ENCODE measurements at regions not wholly inside any gene's neighbourhood (a gene's known extent, or its start where the extent isn't known, plus 50 kb on each side); places are given as distances from the start of the nearest gene placed in this dataset.
"Not testable (repeated sequence)": the region's sequence is repeated elsewhere in the genome, so short reads cannot be mapped to it uniquely, and the experiment has no call there.

GRCh38 chr3:162395496-162395895 lies 898.9 kb downstream of the OTOL1 start:
- Histone ChIP-seq H3K27me3 (ENCODE audit: insufficient read depth, low read length, poor library complexity) (no peaks in the 10 kb centered on the region), H3K4me2 (ENCODE audit: low read length) (no peak overlapping the region), H3K27ac (ENCODE audit: low read depth, low read length) (no peak overlapping the region), H3K4me1 (ENCODE audit: control insufficient read depth, low read depth, low read length) (no peaks in the 10 kb centered on the region), H4K8ac (ENCODE audit: low read depth, low read length) (no peak overlapping the region), H3K79me2 (ENCODE audit: control insufficient read depth, insufficient read depth, low read length) (no peaks in the 10 kb centered on the region), H3K79me1 (ENCODE audit: low read length) (no peaks in the 10 kb centered on the region), H2BK5ac (ENCODE audit: low read length) (no peak overlapping the region), H3K4me3 (ENCODE audit: low read length) (no peak overlapping the region), H3K18ac (ENCODE audit: low read length) (no peak overlapping the region), H3K23ac (ENCODE audit: low read length) (no peak overlapping the region), H4K5ac (ENCODE audit: low read length) (no peak overlapping the region), H3K4ac (ENCODE audit: low read depth, low read length) (no peak overlapping the region), H3K9ac (ENCODE audit: low read length) (no peak overlapping the region), H2BK120ac (ENCODE audit: low read depth, low read length) (no peak overlapping the region), H3K56ac (ENCODE audit: low read length) (no peak overlapping the region), H2BK15ac (replicated peaks; ENCODE audit: low read depth) (no peak overlapping the region), H3K36me3 (ENCODE audit: control insufficient read depth, insufficient read depth, low read length) (no peaks in the 10 kb centered on the region), H2AK5ac (ENCODE audit: low read length) (no peak overlapping the region)
- no CpG with 5 or more reads among the region's 3 CpGs for WGBS (ENCODE audit: extremely low coverage, insufficient coverage, low lambda C conversion rate)
- no peak for DNase-seq

GRCh38 chr3:162398554-162398953 lies 901.9 kb downstream of the OTOL1 start:
- WGBS (ENCODE audit: extremely low coverage, insufficient coverage, low lambda C conversion rate): no CpG with 5 or more reads among the region's 2 CpGs
- H2BK5ac ChIP-seq (ENCODE audit: low read length): no peak overlapping the region
- H3K79me2 ChIP-seq (ENCODE audit: control insufficient read depth, insufficient read depth, low read length): no peaks in the 10 kb centered on the region
- H3K79me1 ChIP-seq (ENCODE audit: low read length): no peaks in the 10 kb centered on the region
- no peak overlapping the region for H3K4me3 ChIP-seq (ENCODE audit: low read length)
- no peak overlapping the region for H2BK15ac ChIP-seq (replicated peaks; ENCODE audit: low read depth)
- H3K23ac ChIP-seq (ENCODE audit: low read length): no peak overlapping the region
- H2AK5ac ChIP-seq (ENCODE audit: low read length): no peak overlapping the region
- H3K4ac ChIP-seq (ENCODE audit: low read depth, low read length): no peak overlapping the region
- no peak overlapping the region for H3K18ac ChIP-seq (ENCODE audit: low read length)
- H3K56ac ChIP-seq (ENCODE audit: low read length): no peak overlapping the region
- no peak overlapping the region for H4K5ac ChIP-seq (ENCODE audit: low read length)
- H4K8ac ChIP-seq (ENCODE audit: low read depth, low read length): no peak overlapping the region
- H3K27me3 ChIP-seq (ENCODE audit: insufficient read depth, low read length, poor library complexity): no peaks in the 10 kb centered on the region
- no peak overlapping the region for H3K4me2 ChIP-seq (ENCODE audit: low read length)
- H3K36me3 ChIP-seq (ENCODE audit: control insufficient read depth, insufficient read depth, low read length): no peaks in the 10 kb centered on the region
- H3K27ac ChIP-seq (ENCODE audit: low read depth, low read length): no peak overlapping the region
- H3K4me1 ChIP-seq (ENCODE audit: control insufficient read depth, low read depth, low read length): no peaks in the 10 kb centered on the region
- no peak overlapping the region for H2BK120ac ChIP-seq (ENCODE audit: low read depth, low read length)
- H3K9ac ChIP-seq (ENCODE audit: low read length): no peak overlapping the region
- DNase-seq: no peak

GRCh38 chr3:162400697-162401096 lies 904.1 kb downstream of the OTOL1 start:
- H4K8ac ChIP-seq (ENCODE audit: low read depth, low read length): no peak overlapping the region
- no peak overlapping the region for H3K4me2 ChIP-seq (ENCODE audit: low read length)
- H4K5ac ChIP-seq (ENCODE audit: low read length): no peak overlapping the region
- H2BK120ac ChIP-seq (ENCODE audit: low read depth, low read length): no peak overlapping the region
- H2BK15ac ChIP-seq (replicated peaks; ENCODE audit: low read depth): no peak overlapping the region
- H3K4ac ChIP-seq (ENCODE audit: low read depth, low read length): no peak overlapping the region
- H3K27me3 ChIP-seq (ENCODE audit: insufficient read depth, low read length, poor library complexity): no peaks in the 10 kb centered on the region
- no peak overlapping the region for H2AK5ac ChIP-seq (ENCODE audit: low read length)
- H3K56ac ChIP-seq (ENCODE audit: low read length): no peak overlapping the region
- no peak overlapping the region for H3K27ac ChIP-seq (ENCODE audit: low read depth, low read length)
- no peak overlapping the region for H3K23ac ChIP-seq (ENCODE audit: low read length)
- no peak overlapping the region for H3K9ac ChIP-seq (ENCODE audit: low read length)
- no peaks in the 10 kb centered on the region for H3K79me2 ChIP-seq (ENCODE audit: control insufficient read depth, insufficient read depth, low read length)
- no peaks in the 10 kb centered on the region for H3K4me1 ChIP-seq (ENCODE audit: control insufficient read depth, low read depth, low read length)
- no peak overlapping the region for H3K18ac ChIP-seq (ENCODE audit: low read length)
- WGBS (ENCODE audit: extremely low coverage, insufficient coverage, low lambda C conversion rate): no CpG with 5 or more reads among the region's 3 CpGs
- H3K79me1 ChIP-seq (ENCODE audit: low read length): no peaks in the 10 kb centered on the region
- H3K4me3 ChIP-seq (ENCODE audit: low read length): no peak overlapping the region
- no peak overlapping the region for H2BK5ac ChIP-seq (ENCODE audit: low read length)
- no peak for DNase-seq
- H3K36me3 ChIP-seq (ENCODE audit: control insufficient read depth, insufficient read depth, low read length): no peaks in the 10 kb centered on the region

GRCh38 chr3:162411556-162411955 lies 914.9 kb downstream of the OTOL1 start:
- WGBS (ENCODE audit: extremely low coverage, insufficient coverage, low lambda C conversion rate): no CpG with 5 or more reads among the region's 23 CpGs

GRCh38 chr3:162421721-162422120 lies 925.1 kb downstream of the OTOL1 start:
- no peak overlapping the region for H3K4ac ChIP-seq (ENCODE audit: low read depth, low read length)
- H2AK5ac ChIP-seq (ENCODE audit: low read length): no peak overlapping the region
- no peak overlapping the region for H2BK5ac ChIP-seq (ENCODE audit: low read length)
- no peak overlapping the region for H4K5ac ChIP-seq (ENCODE audit: low read length)
- no peak overlapping the region for H2BK120ac ChIP-seq (ENCODE audit: low read depth, low read length)
- no peak overlapping the region for H3K23ac ChIP-seq (ENCODE audit: low read length)
- DNase-seq: no peak
- H3K9ac ChIP-seq (ENCODE audit: low read length): no peak overlapping the region
- no peaks in the 10 kb centered on the region for H3K4me1 ChIP-seq (ENCODE audit: control insufficient read depth, low read depth, low read length)
- H3K27me3 ChIP-seq (ENCODE audit: insufficient read depth, low read length, poor library complexity): no peaks in the 10 kb centered on the region
- H3K79me1 ChIP-seq (ENCODE audit: low read length): no peaks in the 10 kb centered on the region
- H3K4me2 ChIP-seq (ENCODE audit: low read length): no peak overlapping the region
- no peaks in the 10 kb centered on the region for H3K79me2 ChIP-seq (ENCODE audit: control insufficient read depth, insufficient read depth, low read length)
- H3K56ac ChIP-seq (ENCODE audit: low read length): no peak overlapping the region
- H3K27ac ChIP-seq (ENCODE audit: low read depth, low read length): no peak overlapping the region
- no peak overlapping the region for H4K8ac ChIP-seq (ENCODE audit: low read depth, low read length)
- no peak overlapping the region for H3K4me3 ChIP-seq (ENCODE audit: low read length)
- H3K36me3 ChIP-seq (ENCODE audit: control insufficient read depth, insufficient read depth, low read length): no peaks in the 10 kb centered on the region
- H3K18ac ChIP-seq (ENCODE audit: low read length): no peak overlapping the region
- no peak overlapping the region for H2BK15ac ChIP-seq (replicated peaks; ENCODE audit: low read depth)

More at GRCh38 chr3:162411556-162411955, 914.9 kb downstream of the OTOL1 start:
- not testable (repeated sequence) for H3K27me3 ChIP-seq (ENCODE audit: insufficient read depth, low read length, poor library complexity); H3K56ac ChIP-seq (ENCODE audit: low read length); H2BK120ac ChIP-seq (ENCODE audit: low read depth, low read length); H3K4me2 ChIP-seq (ENCODE audit: low read length); H3K4ac ChIP-seq (ENCODE audit: low read depth, low read length); H3K79me2 ChIP-seq (ENCODE audit: control insufficient read depth, insufficient read depth, low read length); H3K23ac ChIP-seq (ENCODE audit: low read length); H2BK5ac ChIP-seq (ENCODE audit: low read length); H3K27ac ChIP-seq (ENCODE audit: low read depth, low read length); H3K79me1 ChIP-seq (ENCODE audit: low read length); H4K5ac ChIP-seq (ENCODE audit: low read length); DNase-seq; H2AK5ac ChIP-seq (ENCODE audit: low read length); H3K36me3 ChIP-seq (ENCODE audit: control insufficient read depth, insufficient read depth, low read length); H3K18ac ChIP-seq (ENCODE audit: low read length); H3K9ac ChIP-seq (ENCODE audit: low read length); H4K8ac ChIP-seq (ENCODE audit: low read depth, low read length); H3K4me3 ChIP-seq (ENCODE audit: low read length); H3K4me1 ChIP-seq (ENCODE audit: control insufficient read depth, low read depth, low read length); H2BK15ac ChIP-seq (replicated peaks; ENCODE audit: low read depth)

- Histone ChIP-seq H3K23ac (ENCODE audit: low read length) (no peak overlapping the region), H4K5ac (ENCODE audit: low read length) (no peak overlapping the region), H2AK5ac (ENCODE audit: low read length) (no peak overlapping the region), H3K4me2 (ENCODE audit: low read length) (no peak overlapping the region), H3K18ac (ENCODE audit: low read length) (no peak overlapping the region), H3K27ac (ENCODE audit: low read depth, low read length) (no peak overlapping the region), H3K79me1 (ENCODE audit: low read length) (no peaks in the 10 kb centered on the region), H2BK15ac (replicated peaks; ENCODE audit: low read depth) (no peak overlapping the region), H3K4ac (ENCODE audit: low read depth, low read length) (no peak overlapping the region), H2BK120ac (ENCODE audit: low read depth, low read length) (no peak overlapping the region), H3K9ac (ENCODE audit: low read length) (no peak overlapping the region), H3K36me3 (ENCODE audit: control insufficient read depth, insufficient read depth, low read length) (no peaks in the 10 kb centered on the region), H3K4me3 (ENCODE audit: low read length) (no peak overlapping the region), H3K56ac (ENCODE audit: low read length) (no peak overlapping the region), H3K4me1 (ENCODE audit: control insufficient read depth, low read depth, low read length) (no peaks in the 10 kb centered on the region), H3K79me2 (ENCODE audit: control insufficient read depth, insufficient read depth, low read length) (no peaks in the 10 kb centered on the region), H4K8ac (ENCODE audit: low read depth, low read length) (no peak overlapping the region), H2BK5ac (ENCODE audit: low read length) (no peak overlapping the region), H3K27me3 (ENCODE audit: insufficient read depth, low read length, poor library complexity) (no peaks in the 10 kb centered on the region)
- no peak for DNase-seq
- WGBS (ENCODE audit: extremely low coverage, insufficient coverage, low lambda C conversion rate): no CpG with 5 or more reads among the region's 2 CpGs
Observed at GRCh38 chr3:162428192-162428591, 931.6 kb downstream of the OTOL1 start.
